Gastroesophageal sphincter (tissue), 4 donors: ENCODE measurements at regions not wholly inside any gene's neighbourhood (a gene's known extent, or its start where the extent isn't known, plus 50 kb on each side); places are given as distances from the start of the nearest gene placed in this dataset.

Experiments
- ATAC-seq: fragments of 150-250 bp; one replicate; pipeline ENCODE4 v1.9.1; 2016; ENCODE audit warnings: mild to moderate bottlenecking, moderate library complexity
- H3K27ac ChIP-seq, 4 donors: fragments of 200-600 bp; sonication (generic) in 3 of 4; 1 replicate in 3 of 4; 2 replicates in 1 of 4; pipeline ENCODE4 v1.5.1; 2016 to 2019
- H3K27me3 ChIP-seq: fragments of 200-600 bp; sonication (generic); one replicate; pipeline ENCODE4 v1.5.1; 2019
- H3K36me3 ChIP-seq, 2 donors: fragments of 200-600 bp; sonication (generic); one replicate each; pipeline ENCODE4 v1.5.1; 2019; ENCODE audit warnings: control low read depth in 1 of 2
- H3K4me1 ChIP-seq, 3 donors: fragments of 200-600 bp; sonication (generic); 1 replicate in 2 of 3; 2 replicates in 1 of 3; pipeline ENCODE4 v1.5.1; 2016 to 2019; ENCODE audit warnings: control low read depth in 2 of 3
- H3K4me3 ChIP-seq, 2 donors: fragments of 200-600 bp; sonication (generic); one replicate each; pipeline ENCODE4 v1.5.1; 2019; ENCODE audit warnings: mild to moderate bottlenecking in 1 of 2, moderate library complexity in 1 of 2
- H3K9me3 ChIP-seq, 3 donors: fragments of 200-600 bp; sonication (generic); one replicate each; pipeline ENCODE4 v1.5.1; 2017 to 2019; ENCODE audit warnings: control low read depth in 2 of 3
- EP300 ChIP-seq: sonication (generic); formaldehyde crosslinking; IDR thresholded peaks from one replicate; pipeline ENCODE4 v1.6.1; 2017; ENCODE audit warnings: antibody characterized with exemption, mild to moderate bottlenecking
- POLR2A ChIP-seq, 2 donors: fragments of 450-650 bp; IDR thresholded peaks; one replicate each; pipeline ENCODE4 v1.6.1; 2017; ENCODE audit warnings: antibody characterized with exemption in 2 of 2, mild to moderate bottlenecking in 2 of 2, moderate library complexity in 1 of 2
- POLR2AphosphoS5 ChIP-seq: sonication (generic); formaldehyde crosslinking; IDR thresholded peaks from one replicate; pipeline ENCODE4 v1.6.1; 2017; ENCODE audit warnings: antibody characterized with exemption
- WGBS, 2 donors: methylation state at CpG; one replicate each; pipeline ENCODE4 v1.1.5; 2018; ENCODE audit warnings: low coverage in 1 of 2; 5-methylcytosine and 5-hydroxymethylcytosine counted together
- TF ChIP-seq, protein P1 (sequence below), 4 experiments: fragments of 200-600 bp in 2 of 4; fragments of 450-650 bp in 2 of 4; sonication (generic) in 1 of 4; IDR thresholded peaks; one replicate each; pipeline ENCODE4 v1.5.1; 2017 to 2019; ENCODE audit warnings: antibody characterized with exemption in 4 of 4, mild to moderate bottlenecking in 2 of 4, moderate library complexity in 2 of 4

- H3K27me3 ChIP-seq: no peaks in the 10 kb centered on the region
- 92% methylated on average over 1 of the region's 1 CpG; no CpG with 5 or more reads in 1 of the 2 donors for WGBS, 2 donors
- no peak overlapping the region for H3K4me3 ChIP-seq
- H3K9me3 ChIP-seq: no peaks in the 10 kb centered on the region
- TF ChIP-seq EP300 (no peak), POLR2A (IDR thresholded peaks at IDR 0.05) (no peak), POLR2AphosphoS5 (no peak)
- TF ChIP-seq, protein P1, sequence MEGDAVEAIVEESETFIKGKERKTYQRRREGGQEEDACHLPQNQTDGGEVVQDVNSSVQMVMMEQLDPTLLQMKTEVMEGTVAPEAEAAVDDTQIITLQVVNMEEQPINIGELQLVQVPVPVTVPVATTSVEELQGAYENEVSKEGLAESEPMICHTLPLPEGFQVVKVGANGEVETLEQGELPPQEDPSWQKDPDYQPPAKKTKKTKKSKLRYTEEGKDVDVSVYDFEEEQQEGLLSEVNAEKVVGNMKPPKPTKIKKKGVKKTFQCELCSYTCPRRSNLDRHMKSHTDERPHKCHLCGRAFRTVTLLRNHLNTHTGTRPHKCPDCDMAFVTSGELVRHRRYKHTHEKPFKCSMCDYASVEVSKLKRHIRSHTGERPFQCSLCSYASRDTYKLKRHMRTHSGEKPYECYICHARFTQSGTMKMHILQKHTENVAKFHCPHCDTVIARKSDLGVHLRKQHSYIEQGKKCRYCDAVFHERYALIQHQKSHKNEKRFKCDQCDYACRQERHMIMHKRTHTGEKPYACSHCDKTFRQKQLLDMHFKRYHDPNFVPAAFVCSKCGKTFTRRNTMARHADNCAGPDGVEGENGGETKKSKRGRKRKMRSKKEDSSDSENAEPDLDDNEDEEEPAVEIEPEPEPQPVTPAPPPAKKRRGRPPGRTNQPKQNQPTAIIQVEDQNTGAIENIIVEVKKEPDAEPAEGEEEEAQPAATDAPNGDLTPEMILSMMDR (IDR thresholded peaks at IDR 0.05): no peak
- no peaks in the 10 kb centered on the region for H3K36me3 ChIP-seq
- ATAC-seq: no peak
- no peak overlapping the region for H3K27ac ChIP-seq
- no peaks in the 10 kb centered on the region for H3K4me1 ChIP-seq
Measured at GRCh38 chr2:191607096-191607495, 70.8 kb upstream of the NABP1 start.

- Histone ChIP-seq H3K9me3 (no peaks in the 10 kb centered on the region), H3K4me3 (no peak overlapping the region), H3K27ac (no peak overlapping the region), H3K4me1 (no peaks in the 10 kb centered on the region), H3K27me3 (no peaks in the 10 kb centered on the region), H3K36me3 (no peaks in the 10 kb centered on the region)
- TF ChIP-seq, protein P1 (IDR thresholded peaks at IDR 0.05): no peak
- TF ChIP-seq POLR2AphosphoS5 (no peak), POLR2A (IDR thresholded peaks at IDR 0.05) (no peak), EP300 (no peak)
- no peak for ATAC-seq
Measured at GRCh38 chr2:191610756-191611155, 67.2 kb upstream of the NABP1 start.

GRCh38 chr2:191611614-191612013 is 66.3 kb upstream of the NABP1 start:
- TF ChIP-seq POLR2A (IDR thresholded peaks at IDR 0.05): no peak
- TF ChIP-seq, protein P1 (IDR thresholded peaks at IDR 0.05): no peak
- no peak for TF ChIP-seq EP300
- no peak for TF ChIP-seq POLR2AphosphoS5
- Histone ChIP-seq H3K27me3 (no peaks in the 10 kb centered on the region), H3K27ac (no peak overlapping the region), H3K4me1 (no peaks in the 10 kb centered on the region), H3K4me3 (no peak overlapping the region), H3K9me3 (no peaks in the 10 kb centered on the region), H3K36me3 (no peaks in the 10 kb centered on the region)
- WGBS, 2 donors: 84 to 100% methylated on average over 1 to 3 of the region's 3 CpGs
- no peak for ATAC-seq

DNA sequence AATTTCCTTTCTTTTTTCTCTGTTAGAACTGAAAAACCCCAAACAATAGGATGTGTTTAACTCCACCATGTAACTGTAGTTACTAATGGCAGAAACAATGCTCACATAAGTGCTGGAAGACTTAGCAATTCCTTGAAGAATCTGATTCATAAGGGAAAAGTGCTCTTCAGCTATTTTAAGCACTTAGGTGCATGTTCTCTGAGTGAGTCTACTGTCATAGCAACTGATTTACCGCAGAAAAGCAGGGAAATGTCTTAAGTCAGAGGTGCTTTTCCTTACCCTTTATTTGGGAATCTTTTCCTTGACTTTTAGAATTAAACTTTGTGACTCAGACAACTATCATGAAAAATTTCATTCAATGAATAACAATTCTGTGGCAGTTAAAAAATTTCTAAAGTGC is 65.4 kb upstream of the NABP1 start:
- Histone ChIP-seq H3K4me3 (no peak overlapping the region), H3K4me1 (no peaks in the 10 kb centered on the region), H3K36me3 (no peaks in the 10 kb centered on the region), H3K9me3 (no peaks in the 10 kb centered on the region), H3K27ac (no peak overlapping the region), H3K27me3 (no peaks in the 10 kb centered on the region)
- TF ChIP-seq POLR2A (IDR thresholded peaks at IDR 0.05) (no peak), EP300 (no peak), POLR2AphosphoS5 (no peak)
- TF ChIP-seq, protein P1 (IDR thresholded peaks at IDR 0.05): no peak
- ATAC-seq: no peak
- WGBS, 2 donors: 0 to 60% methylated on average over 1 of the region's 1 CpG

DNA sequence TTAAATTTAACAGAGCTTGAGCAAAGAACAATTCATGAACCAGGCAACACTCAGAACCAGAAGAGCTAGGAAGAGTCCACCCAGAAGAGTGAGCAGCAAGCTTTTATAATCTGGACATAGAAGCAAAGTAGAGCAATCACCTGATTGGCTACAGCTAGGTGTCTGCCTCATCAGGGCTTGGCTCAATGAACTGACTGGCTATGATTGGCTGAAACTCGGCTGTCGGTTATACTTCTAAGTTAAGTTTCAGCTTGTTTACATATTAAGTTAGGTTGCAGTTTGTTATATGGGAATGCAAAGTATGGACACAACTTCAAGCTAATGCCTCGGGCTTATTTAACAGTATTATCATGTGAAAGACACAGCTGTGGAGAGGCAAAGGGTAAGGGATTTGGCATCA is 63.2 kb upstream of the NABP1 start:
- Histone ChIP-seq H3K36me3 (no peaks in the 10 kb centered on the region), H3K4me1 (no peaks in the 10 kb centered on the region), H3K27ac (no peak overlapping the region), H3K9me3 (no peaks in the 10 kb centered on the region), H3K27me3 (no peaks in the 10 kb centered on the region), H3K4me3 (no peak overlapping the region)
- TF ChIP-seq EP300 (no peak), POLR2AphosphoS5 (no peak), POLR2A (IDR thresholded peaks at IDR 0.05) (no peak)
- TF ChIP-seq, protein P1 (IDR thresholded peaks at IDR 0.05): no peak
- WGBS, 2 donors: 91 to 95% methylated on average over 3 of the region's 3 CpGs
- no peak for ATAC-seq
